MM.1S (cell line): ENCODE measurements at regions not wholly inside any gene's neighbourhood (a gene's known extent, or its start where the extent isn't known, plus 50 kb on each side); places are given as distances from the start of the nearest gene placed in this dataset.

Source experiments
- EZH2 ChIP-seq: fragments of 300-600 bp; sonication (generic); optimal IDR thresholded peaks from 2 replicates; pipeline ENCODE3; 2017; ENCODE audit warnings: low read depth, mild to moderate bottlenecking, antibody characterized with exemption, low read length, mixed read lengths
- TF ChIP-seq, protein P1 (sequence below): fragments of 300-600 bp; sonication (generic); IDR thresholded peaks from 2 replicates; pipeline ENCODE4 v1.5.1; 2016; ENCODE audit warnings: antibody characterized with exemption, low read length, mixed read lengths

DNA sequence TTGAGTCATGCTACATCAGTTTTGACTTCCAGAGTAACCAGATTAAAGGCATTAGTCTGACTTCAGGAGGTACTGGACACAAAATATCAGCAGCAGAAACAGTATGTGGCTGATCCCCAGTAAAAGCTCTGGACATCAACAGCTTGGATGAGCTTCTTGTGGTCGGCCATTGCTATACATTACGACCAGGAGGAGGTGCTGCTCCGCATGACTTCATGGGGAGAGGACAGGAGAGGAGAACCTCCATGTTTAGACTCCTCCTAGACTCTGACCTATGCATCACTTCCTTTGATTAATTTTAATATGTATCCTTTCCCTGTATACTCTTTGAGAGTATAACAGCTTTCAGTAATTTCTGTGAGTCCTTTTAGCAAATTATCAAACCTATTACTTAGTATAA, 285.6 kb upstream of the ARHGEF26 start:
- TF ChIP-seq, protein P1, sequence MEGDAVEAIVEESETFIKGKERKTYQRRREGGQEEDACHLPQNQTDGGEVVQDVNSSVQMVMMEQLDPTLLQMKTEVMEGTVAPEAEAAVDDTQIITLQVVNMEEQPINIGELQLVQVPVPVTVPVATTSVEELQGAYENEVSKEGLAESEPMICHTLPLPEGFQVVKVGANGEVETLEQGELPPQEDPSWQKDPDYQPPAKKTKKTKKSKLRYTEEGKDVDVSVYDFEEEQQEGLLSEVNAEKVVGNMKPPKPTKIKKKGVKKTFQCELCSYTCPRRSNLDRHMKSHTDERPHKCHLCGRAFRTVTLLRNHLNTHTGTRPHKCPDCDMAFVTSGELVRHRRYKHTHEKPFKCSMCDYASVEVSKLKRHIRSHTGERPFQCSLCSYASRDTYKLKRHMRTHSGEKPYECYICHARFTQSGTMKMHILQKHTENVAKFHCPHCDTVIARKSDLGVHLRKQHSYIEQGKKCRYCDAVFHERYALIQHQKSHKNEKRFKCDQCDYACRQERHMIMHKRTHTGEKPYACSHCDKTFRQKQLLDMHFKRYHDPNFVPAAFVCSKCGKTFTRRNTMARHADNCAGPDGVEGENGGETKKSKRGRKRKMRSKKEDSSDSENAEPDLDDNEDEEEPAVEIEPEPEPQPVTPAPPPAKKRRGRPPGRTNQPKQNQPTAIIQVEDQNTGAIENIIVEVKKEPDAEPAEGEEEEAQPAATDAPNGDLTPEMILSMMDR, result no peak
- no peak for TF ChIP-seq EZH2
